KMS-11 (cell line): ENCODE measurements at regions not wholly inside any gene's neighbourhood (a gene's known extent, or its start where the extent isn't known, plus 50 kb on each side); places are given as distances from the start of the nearest gene placed in this dataset.

Experiments used
- H2AFZ ChIP-seq: fragments of 200-600 bp; sonication (generic); 2 replicates; pipeline ENCODE4 v1.6.1; 2016; ENCODE audit warnings: antibody characterized with exemption, mixed run types, low read depth
- H3K27ac ChIP-seq: fragments of 200-600 bp; sonication (generic); 2 replicates; pipeline ENCODE4 v1.6.1; 2016; ENCODE audit warnings: mild to moderate bottlenecking, mixed run types
- H3K27me3 ChIP-seq: fragments of 200-600 bp; sonication (generic); 2 replicates; pipeline ENCODE4 v1.6.1; 2017; ENCODE audit warnings: mild to moderate bottlenecking, low read depth, mixed run types, moderate library complexity; ENCODE audit not compliant: insufficient read depth
- H3K36me3 ChIP-seq: fragments of 200-600 bp; sonication (generic); 2 replicates; pipeline ENCODE4 v1.6.1; 2017; ENCODE audit warnings: mild to moderate bottlenecking, mixed run types; ENCODE audit not compliant: insufficient read depth
- H3K4me1 ChIP-seq: fragments of 200-600 bp; sonication (generic); 2 replicates; pipeline ENCODE4 v1.6.1; 2016; ENCODE audit warnings: mild to moderate bottlenecking, low read depth, mixed run types; ENCODE audit not compliant: poor library complexity, severe bottlenecking
- H3K4me2 ChIP-seq: fragments of 200-600 bp; sonication (generic); 2 replicates; pipeline ENCODE4 v1.7.0; 2016; ENCODE audit warnings: mild to moderate bottlenecking, mixed run types
- H3K4me3 ChIP-seq: fragments of 200-600 bp; sonication (generic); IDR thresholded peaks from 2 replicates; pipeline ENCODE4 v1.6.1; 2017; ENCODE audit warnings: low read depth, low read length, mixed read lengths; ENCODE audit not compliant: insufficient read depth
- H3K79me2 ChIP-seq: fragments of 200-600 bp; sonication (generic); 2 replicates; pipeline ENCODE4 v1.6.1; 2016; ENCODE audit warnings: low read depth, mixed run types; ENCODE audit not compliant: insufficient read depth
- H3K9ac ChIP-seq: fragments of 200-600 bp; sonication (generic); 2 replicates; pipeline ENCODE4 v1.6.1; 2016; ENCODE audit warnings: mild to moderate bottlenecking, mixed run types
- H4K20me1 ChIP-seq: fragments of 200-600 bp; sonication (generic); 2 replicates; pipeline ENCODE4 v1.6.1; 2016; ENCODE audit warnings: mild to moderate bottlenecking, mixed run types; ENCODE audit not compliant: insufficient read depth
- CTCF ChIP-seq: fragments of 200-600 bp; sonication (generic); conservative IDR thresholded peaks from 2 replicates; pipeline ENCODE4 v1.6.1; 2017; ENCODE audit warnings: low read depth, mild to moderate bottlenecking, antibody characterized with exemption, low read length, moderate library complexity, mixed read lengths

GRCh38 chr9:103992938-103993579, 101.0 kb upstream of the SMC2 start:
- H3K27ac ChIP-seq, result no peak overlapping the region
- H3K4me2 ChIP-seq, result no peak overlapping the region
- no peak overlapping the region for H3K4me3 ChIP-seq
- H3K27me3 ChIP-seq, result no peaks in the 10 kb centered on the region
- no peaks in the 10 kb centered on the region for H3K4me1 ChIP-seq
- no peaks in the 10 kb centered on the region for H4K20me1 ChIP-seq
- no peak overlapping the region for H2AFZ ChIP-seq
- no peaks in the 10 kb centered on the region for H3K79me2 ChIP-seq
- no peak for TF ChIP-seq CTCF
- no peaks in the 10 kb centered on the region for H3K36me3 ChIP-seq
- H3K9ac ChIP-seq, result no peak overlapping the region

GRCh38 chr9:103997856-103998370, 96.2 kb upstream of the SMC2 start:
- Histone ChIP-seq H3K27ac (no peak overlapping the region), H3K4me1 (no peaks in the 10 kb centered on the region), H2AFZ (no peak overlapping the region), H3K4me3 (no peak overlapping the region), H3K9ac (no peak overlapping the region), H3K4me2 (no peak overlapping the region), H4K20me1 (no peaks in the 10 kb centered on the region), H3K27me3 (no peaks in the 10 kb centered on the region), H3K36me3 (no peaks in the 10 kb centered on the region), H3K79me2 (no peaks in the 10 kb centered on the region)
- TF ChIP-seq CTCF, result no peak

DNA sequence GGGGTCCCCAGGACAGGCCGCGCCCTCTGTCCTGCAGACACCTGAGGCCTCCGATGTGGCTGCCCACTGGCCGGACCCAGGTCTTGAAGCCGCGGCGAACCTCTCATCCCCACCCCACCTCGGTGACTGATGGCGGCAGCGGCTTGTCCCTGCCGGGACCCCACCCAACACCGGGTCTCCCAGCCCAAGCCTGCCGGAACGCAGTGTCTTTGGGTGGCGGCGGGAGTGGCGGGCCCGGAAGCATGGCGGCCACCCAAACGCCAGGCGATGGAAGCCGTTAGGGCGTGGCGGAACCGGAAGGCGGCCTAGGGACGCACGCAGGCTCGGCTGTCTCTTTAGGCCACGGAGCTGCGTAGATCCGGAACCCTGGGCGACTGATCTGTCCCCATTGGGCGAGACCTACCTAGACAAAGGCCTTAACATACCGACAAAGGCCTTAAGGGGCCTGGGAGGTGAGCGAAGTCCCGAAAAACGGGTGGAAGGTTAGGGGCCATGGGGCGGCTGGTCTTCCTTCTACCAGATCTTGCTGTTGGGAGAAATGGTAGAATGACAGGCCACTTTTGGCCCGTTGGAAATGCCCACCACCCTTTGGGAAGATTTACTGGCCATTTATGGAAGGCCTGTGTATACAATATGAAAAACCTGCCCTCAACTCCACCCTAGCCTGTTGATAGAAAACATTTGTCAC, 94.6 kb upstream of the SMC2 start:
- Histone ChIP-seq H3K27me3 (no peaks in the 10 kb centered on the region), H3K27ac (no peak overlapping the region), H3K4me1 (no peaks in the 10 kb centered on the region), H3K79me2 (no peaks in the 10 kb centered on the region), H3K36me3 (no peaks in the 10 kb centered on the region), H4K20me1 (no peaks in the 10 kb centered on the region), H3K9ac (no peak overlapping the region), H3K4me2 (no peak overlapping the region), H2AFZ (no peak overlapping the region), H3K4me3 (no peak overlapping the region)
- no peak for TF ChIP-seq CTCF

GRCh38 chr9:104009826-104010225, 84.3 kb upstream of the SMC2 start:
- no peak overlapping the region for H3K27ac ChIP-seq
- H3K4me2 ChIP-seq, result no peak overlapping the region
- H4K20me1 ChIP-seq, result no peaks in the 10 kb centered on the region
- no peaks in the 10 kb centered on the region for H3K4me1 ChIP-seq
- H3K79me2 ChIP-seq, result no peaks in the 10 kb centered on the region
- no peak overlapping the region for H2AFZ ChIP-seq
- no peaks in the 10 kb centered on the region for H3K27me3 ChIP-seq
- H3K4me3 ChIP-seq, result no peak overlapping the region
- no peak for TF ChIP-seq CTCF
- H3K9ac ChIP-seq, result no peak overlapping the region
- no peaks in the 10 kb centered on the region for H3K36me3 ChIP-seq
